SK-N-SH (cell line): ENCODE measurements at regions not wholly inside any gene's neighbourhood (a gene's known extent, or its start where the extent isn't known, plus 50 kb on each side); places are given as distances from the start of the nearest gene placed in this dataset.

ENCODE experiments used
- CTCF ChIA-PET: fragments of 300-600, 350-600 bp; formaldehyde crosslinking; extraction: SDS; loops from one replicate; lab custom pipeline; 2021; lab: Yijun Ruan, JAX
- POLR2A ChIA-PET: fragments of 350-600 bp; sonication (Branson Sonifier 250); formaldehyde crosslinking; extraction: SDS; loops from one replicate; lab custom pipeline; 2020; ENCODE audit warnings: antibody characterized with exemption, inconsistent platforms; lab: Yijun Ruan, JAX
- DNase-seq: peaks from one replicate; pipeline ENCODE4 v3.0.0; 2012
- H2AFZ ChIP-seq: fragments of 200-600 bp; sonication (generic); 2 replicates; pipeline ENCODE4 v1.8.1; 2016; ENCODE audit warnings: antibody characterized with exemption, mild to moderate bottlenecking, low read depth
- H3F3A ChIP-seq: fragments of 200-600 bp; sonication (generic); replicated peaks from 2 replicates; pipeline ENCODE3; 2016; ENCODE audit warnings: antibody characterized with exemption, mild to moderate bottlenecking; ENCODE audit not compliant: insufficient read depth
- H3K27ac ChIP-seq, 2 experiments: fragments of 200-500 bp in 1 of 2; fragments of 200-600 bp in 1 of 2; sonication (Bioruptor generic) in 1 of 2; sonication (generic), shearing (Covaris generic) in 1 of 2; 2 replicates each; pipeline versions ENCODE4 v1.5.1 to v1.6.1; 2014 to 2016; ENCODE audit warnings: low read depth in 2 of 2, inconsistent platforms in 1 of 2, low read length in 1 of 2, mild to moderate bottlenecking in 1 of 2, mixed read lengths in 1 of 2
- H3K27me3 ChIP-seq: fragments of 200-600 bp; sonication (generic), shearing (Covaris generic); 2 replicates; pipeline ENCODE4 v1.6.1; 2016; ENCODE audit warnings: mixed run types; ENCODE audit not compliant: insufficient read depth
- H3K36me3 ChIP-seq, 2 experiments: fragments of 200-500 bp in 1 of 2; fragments of 200-600 bp in 1 of 2; sonication (Bioruptor generic) in 1 of 2; sonication (generic) in 1 of 2; replicated peaks in 1 of 2; 2 replicates each; pipeline versions ENCODE3 to v1.5.1; 2014 to 2016; ENCODE audit warnings: low read length in 1 of 2, mild to moderate bottlenecking in 1 of 2; ENCODE audit not compliant: insufficient read depth in 2 of 2, control insufficient read depth in 1 of 2
- H3K4me1 ChIP-seq, 2 experiments: fragments of 200-500 bp in 1 of 2; fragments of 200-600 bp in 1 of 2; sonication (Bioruptor generic) in 1 of 2; sonication (generic), shearing (Covaris generic) in 1 of 2; 2 replicates each; pipeline versions ENCODE4 v1.5.1 to v1.6.1; 2014 to 2016; ENCODE audit warnings: low read depth in 1 of 2, low read length in 1 of 2, mixed run types in 1 of 2; ENCODE audit not compliant: insufficient read depth in 2 of 2, control insufficient read depth in 1 of 2
- H3K4me2 ChIP-seq: fragments of 200-600 bp; sonication (generic), shearing (Covaris generic); 2 replicates; pipeline ENCODE4 v1.6.1; 2017; ENCODE audit warnings: mixed run types
- H3K4me3 ChIP-seq, 2 experiments: fragments of 200-500 bp in 1 of 2; fragments of 200-600 bp in 1 of 2; sonication (Bioruptor generic) in 1 of 2; sonication (generic), shearing (Covaris generic) in 1 of 2; 2 replicates each; pipeline versions ENCODE4 v1.5.1 to v1.8.1; 2014 to 2016; ENCODE audit warnings: low read depth in 2 of 2, inconsistent platforms in 1 of 2, low read length in 1 of 2, mild to moderate bottlenecking in 1 of 2, mixed read lengths in 1 of 2, moderate library complexity in 1 of 2
- H3K79me2 ChIP-seq: fragments of 200-600 bp; sonication (generic); 2 replicates; pipeline ENCODE4 v1.8.1; 2017; ENCODE audit warnings: mild to moderate bottlenecking; ENCODE audit not compliant: insufficient read depth
- H3K9ac ChIP-seq: fragments of 200-600 bp; sonication (generic); 2 replicates; pipeline ENCODE4 v1.6.1; 2017; ENCODE audit warnings: mixed run types
- H3K9me2 ChIP-seq: fragments of 200-600 bp; sonication (generic); 2 replicates; pipeline ENCODE4 v1.6.1; 2017; ENCODE audit warnings: mixed run types
- H3K9me3 ChIP-seq: fragments of 200-600 bp; sonication (generic); 2 replicates; pipeline ENCODE4 v1.6.1; 2017; ENCODE audit warnings: mixed run types, mild to moderate bottlenecking, moderate library complexity
- H4K20me1 ChIP-seq: fragments of 200-600 bp; sonication (generic); 2 replicates; pipeline ENCODE4 v1.6.1; 2017; ENCODE audit warnings: mild to moderate bottlenecking, mixed run types; ENCODE audit not compliant: insufficient read depth
- CHD2 ChIP-seq: fragments of 150-350 bp; IDR thresholded peaks from 2 replicates; pipeline ENCODE4 v1.6.1; 2018; ENCODE audit warnings: low read length; ENCODE audit not compliant: partially characterized antibody
- CTCF ChIP-seq: fragments of 200-600 bp; sonication (generic); IDR thresholded peaks from 2 replicates; pipeline ENCODE4 v1.6.1; 2017; ENCODE audit warnings: antibody characterized with exemption, mild to moderate bottlenecking, moderate library complexity
- EP300 ChIP-seq, 2 experiments: IDR thresholded peaks; 2 replicates each; pipeline versions ENCODE4 v1.4.0 to v1.6.1; 2012; ENCODE audit warnings: borderline replicate concordance in 1 of 2, low read depth in 1 of 2, low read length in 1 of 2
- EZH2phosphoT487 ChIP-seq: fragments of 200-600 bp; sonication (generic); IDR thresholded peaks from 2 replicates; pipeline ENCODE4 v1.6.1; 2017; ENCODE audit warnings: low read depth, mixed run types, mild to moderate bottlenecking, antibody characterized with exemption, moderate library complexity, borderline replicate concordance
- GATA2 ChIP-seq: sonication (generic); formaldehyde crosslinking; IDR thresholded peaks from 2 replicates; pipeline ENCODE4 v1.5.0; 2020; ENCODE audit warnings: mild to moderate bottlenecking, missing genetic modification reagents
- JUND ChIP-seq: IDR thresholded peaks from 2 replicates; pipeline ENCODE4 v1.4.0; 2012
- NRF1 ChIP-seq: IDR thresholded peaks from 2 replicates; pipeline ENCODE4 v1.6.1; 2012; ENCODE audit warnings: low read depth, mild to moderate bottlenecking, low read length
- REST ChIP-seq: IDR thresholded peaks from 2 replicates; pipeline ENCODE4 v1.6.1; 2012; ENCODE audit warnings: mild to moderate bottlenecking, low read depth, low read length, moderate library complexity
- RFX5 ChIP-seq: IDR thresholded peaks from 2 replicates; pipeline ENCODE4 v1.6.1; 2012; ENCODE audit warnings: mild to moderate bottlenecking, improper control_type of control experiment, low read length
- TAF1 ChIP-seq: IDR thresholded peaks from 2 replicates; pipeline ENCODE4 v1.6.1; 2012; ENCODE audit warnings: low read depth, mild to moderate bottlenecking, low read length, moderate library complexity, borderline replicate concordance
- TCF12 ChIP-seq: IDR thresholded peaks from 2 replicates; pipeline ENCODE4 v1.4.0; 2012
- USF1 ChIP-seq: IDR thresholded peaks from 2 replicates; pipeline ENCODE4 v1.4.0; 2012; ENCODE audit warnings: low read depth, borderline replicate concordance
- ZBTB33 ChIP-seq: IDR thresholded peaks from 2 replicates; pipeline ENCODE4 v1.4.0; 2012; ENCODE audit warnings: low read depth, borderline replicate concordance
- whole genome bisulfite sequencing: methylation state at CpG from one replicate; pipeline ENCODE4 v1.1.6; 2017; ENCODE audit warnings: low lambda C conversion rate; 5-methylcytosine and 5-hydroxymethylcytosine counted together

GRCh38 chr20:50368386-50368785 is 141.8 kb upstream of the PTPN1 start:
- Histone ChIP-seq H3K27me3 (no peaks in the 10 kb centered on the region), H3K4me2 (no peak overlapping the region), H3K9ac (no peak overlapping the region), H3K4me3 (no peak overlapping the region), H3K4me1 (peaks cover 0 to 8% of the 10 kb centered on the region in 2 experiments; a peak in 1 of 4 replicates), H4K20me1 (no peaks in the 10 kb centered on the region), H3K9me3 (no peaks in the 10 kb centered on the region), H3K27ac (no peak overlapping the region), H3K79me2 (no peaks in the 10 kb centered on the region), H3K36me3 (no peaks in the 10 kb centered on the region), H3F3A (no peaks in the 10 kb centered on the region), H3K9me2 (no peaks in the 10 kb centered on the region), H2AFZ (no peak overlapping the region)
- ChIA-PET POLR2A (no interaction called here), CTCF (interaction anchor here (0.7 to 1.6 kb wide), 2 partner anchors 10 to 35 kb away, joined by 3 to 5 read pairs; no protein-coding TSS in a partner anchor)
- WGBS = 88% methylated on average over 1 of the region's 1 CpG
- DNase-seq = no peak
- no peak for TF ChIP-seq CTCF
- no peak for TF ChIP-seq CHD2
- no peak for TF ChIP-seq EP300 (IDR thresholded peaks at IDR 0.05; ENCODE audit: borderline replicate concordance in 1 of 2, low read depth in 1 of 2, low read length in 1 of 2)
- no peak for TF ChIP-seq RFX5
- TF ChIP-seq NRF1 = no peak
- TF ChIP-seq TAF1 = no peak
- no peak for TF ChIP-seq USF1
- TF ChIP-seq TCF12 = no peak
- no peak for TF ChIP-seq GATA2 (CRISPR knock-in tag)
- no peak for TF ChIP-seq ZBTB33
- no peak for TF ChIP-seq JUND
- no peak for TF ChIP-seq REST
- TF ChIP-seq EZH2phosphoT487 = no peak
